Activated effector memory CD4-positive, alpha-beta T cell treated with anti-CD3 and anti-CD28 coated beads, Interleukin-2, amount 50 U/mL, for 16 hours (primary cell): ENCODE measurements at regions not wholly inside any gene's neighbourhood (a gene's known extent, or its start where the extent isn't known, plus 50 kb on each side); places are given as distances from the start of the nearest gene placed in this dataset.
A peak's percentile ranks its signal among the peaks of the same experiment; 100 is the strongest.
"Not testable (repeated sequence)": the region's sequence is repeated elsewhere in the genome, so short reads cannot be mapped to it uniquely, and the experiment has no call there.

Experiments used
- DNase-seq: peaks from one replicate; pipeline ENCODE4 v3.0.0-alpha.2; 2020

DNA sequence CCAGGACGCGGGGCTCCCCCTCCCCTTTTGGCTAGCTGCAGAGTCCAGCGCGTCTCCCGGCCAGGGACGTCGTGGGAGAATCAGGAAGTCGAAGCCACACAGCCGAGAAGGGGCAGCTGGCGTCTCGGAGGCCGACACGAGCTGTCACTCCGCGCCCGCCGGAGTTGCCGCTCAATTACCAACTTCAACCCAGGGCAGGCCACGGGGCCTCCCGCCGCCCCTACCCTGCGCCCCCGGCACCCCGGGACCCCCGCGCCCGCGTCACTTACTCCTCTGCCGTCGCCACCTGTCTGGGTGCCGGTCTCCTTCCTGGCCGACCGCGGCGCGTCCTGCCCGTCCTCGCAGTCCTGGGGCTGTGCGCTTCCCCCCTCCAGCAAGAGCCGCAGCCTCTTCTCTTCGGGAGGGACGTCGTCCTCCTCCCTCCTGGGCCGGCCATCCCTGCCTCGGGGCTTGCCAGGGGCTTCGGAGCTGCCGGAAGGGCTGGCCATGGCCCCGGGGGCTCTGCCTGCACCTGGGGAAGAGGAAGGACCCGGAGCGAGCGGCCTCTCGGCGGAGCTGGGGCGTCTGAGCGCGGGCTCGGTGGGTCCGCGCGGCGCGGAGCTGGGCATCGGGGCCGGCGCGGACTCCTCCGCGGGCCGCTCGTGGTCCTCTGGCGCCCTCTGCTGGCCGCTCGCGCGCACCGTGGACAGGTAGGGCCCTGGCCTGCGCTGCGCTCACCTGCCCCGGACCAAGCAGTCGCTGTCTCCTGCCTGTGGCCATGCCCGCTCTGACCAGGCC lies 65.6 kb upstream of the CLEC6A start:
- DNase-seq = peak; percentile 90

DNA sequence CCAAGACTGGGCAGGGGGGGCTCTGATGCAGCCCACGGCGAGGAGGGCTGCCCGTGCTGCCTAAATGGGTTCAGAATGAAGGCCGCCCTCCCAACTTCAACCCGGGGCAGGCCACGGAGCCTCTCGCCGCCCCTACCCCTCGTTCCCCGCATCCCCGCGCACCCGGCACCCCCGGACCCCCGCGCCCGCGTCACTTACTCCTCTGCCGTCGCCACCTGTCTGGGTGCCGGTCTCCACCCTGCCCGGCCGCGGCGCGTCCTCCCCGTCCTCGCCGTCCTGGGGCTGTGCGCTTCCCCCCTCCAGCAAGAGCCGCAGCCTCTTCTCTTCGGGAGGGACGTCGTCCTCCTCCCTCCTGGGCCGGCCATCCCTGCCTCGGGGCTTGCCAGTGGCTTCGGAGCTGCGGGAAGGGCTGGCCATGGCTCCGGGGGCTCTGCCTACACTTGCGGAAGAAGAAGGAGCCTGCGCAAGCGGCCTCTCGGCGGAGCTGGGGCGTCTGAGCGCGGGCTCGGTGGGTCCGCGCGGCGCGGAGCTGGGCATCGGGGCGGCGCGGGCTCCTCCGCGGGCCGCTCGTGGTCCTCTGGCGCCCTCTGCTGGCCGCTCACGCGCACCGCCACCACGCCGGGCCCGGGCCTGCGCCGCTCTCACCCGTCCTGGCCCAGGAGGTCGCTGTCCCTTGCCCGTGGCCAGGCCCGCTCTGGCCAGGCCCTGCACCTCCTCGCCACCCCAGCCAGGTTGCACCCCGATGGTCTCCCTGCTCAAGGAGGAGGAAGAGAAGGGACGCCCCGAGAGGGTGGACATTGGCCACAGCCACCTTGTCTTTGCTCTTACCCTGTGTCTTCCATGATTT lies 59.3 kb upstream of the CLEC6A start:
- peak; percentile 90 for DNase-seq

DNA sequence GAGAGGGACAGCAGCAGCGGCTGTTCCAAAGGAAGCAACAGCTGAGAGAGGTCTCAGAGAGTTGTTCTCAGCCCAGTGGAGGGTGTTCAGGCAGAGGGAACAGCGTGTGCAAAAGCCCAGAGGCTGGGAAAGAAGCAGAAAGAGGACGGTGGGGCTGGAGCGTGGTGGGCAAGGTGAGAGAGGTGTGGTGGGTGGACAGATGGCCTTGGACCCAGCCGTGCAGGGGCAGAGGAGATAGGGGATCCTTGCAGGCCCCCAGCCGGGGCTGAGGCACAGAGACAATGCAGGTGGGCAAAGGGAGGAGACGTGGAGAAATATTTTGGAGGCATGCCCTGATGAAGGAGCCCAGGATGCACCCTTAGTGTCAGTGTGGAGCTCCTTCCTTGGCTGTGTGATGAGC lies 58.4 kb upstream of the CLEC6A start:
- DNase-seq = not testable (repeated sequence)

DNA sequence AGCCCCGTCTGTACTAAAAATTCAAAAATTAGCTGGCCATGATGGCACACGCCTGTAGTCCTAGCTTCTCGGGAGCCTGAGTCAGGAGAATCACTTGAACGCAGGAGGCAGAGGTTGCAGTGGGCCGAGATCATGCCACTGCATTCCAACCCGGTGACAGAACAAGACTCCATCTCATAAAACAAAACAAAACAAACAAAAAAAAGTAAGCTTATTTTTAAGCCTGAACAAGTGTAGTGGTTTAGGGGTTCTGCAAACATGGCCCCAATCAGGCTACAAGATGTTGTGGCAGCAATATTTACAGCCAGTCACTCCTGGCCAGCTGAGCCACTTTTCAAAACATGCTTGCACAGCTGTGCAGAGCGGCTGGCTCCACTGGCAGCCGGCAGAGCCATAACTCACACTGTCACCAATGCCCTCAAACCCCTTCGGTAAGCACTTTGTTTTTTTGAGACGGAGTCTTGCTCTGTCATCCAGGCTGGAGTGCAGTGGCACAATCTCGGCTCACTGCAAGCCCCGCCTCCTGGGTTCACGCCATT lies 56.2 kb upstream of the CLEC6A start:
- DNase-seq = not testable (repeated sequence)

DNA sequence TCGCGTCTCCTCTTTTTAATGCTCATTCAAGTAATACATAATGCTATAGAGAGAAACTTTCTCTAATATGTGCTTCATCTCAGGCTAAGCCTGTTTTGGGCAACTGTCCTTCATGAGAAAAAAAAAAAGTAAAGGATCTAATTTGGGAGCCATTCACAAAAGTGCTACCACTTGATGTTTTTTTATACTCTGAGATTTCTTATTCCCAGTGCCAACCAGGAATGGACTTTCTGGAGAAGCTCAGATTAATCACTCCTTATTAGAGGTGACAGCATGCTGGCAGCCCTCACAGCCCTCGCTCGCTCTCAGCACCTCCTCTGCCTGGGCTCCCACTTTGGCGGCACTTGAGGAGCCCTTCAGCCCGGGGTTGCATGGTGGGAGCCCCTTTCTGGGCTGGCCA lies 51.9 kb upstream of the CLEC6A start:
- DNase-seq = not testable (repeated sequence)

DNA sequence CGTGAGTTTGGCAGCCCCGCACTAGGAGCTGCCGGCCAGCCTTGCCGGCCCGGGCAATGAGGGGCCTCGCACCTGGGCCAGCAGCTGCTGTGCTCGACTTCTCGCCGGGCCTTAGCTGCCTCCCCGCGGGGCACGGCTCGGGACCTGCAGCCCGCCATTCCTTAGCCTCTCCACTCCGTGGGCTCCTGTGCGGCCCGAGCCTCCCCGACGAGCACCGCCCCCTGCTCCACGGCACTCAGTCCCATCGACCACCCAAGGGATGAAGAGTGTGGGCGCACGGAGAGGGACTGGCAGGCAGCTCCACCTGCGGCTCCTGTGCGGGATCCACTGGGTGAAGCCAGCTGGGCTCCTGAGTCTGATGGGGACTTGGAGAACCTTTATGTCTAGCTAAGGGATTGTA lies 51.4 kb upstream of the CLEC6A start:
- DNase-seq = not testable (repeated sequence)
